Astrocyte (in vitro differentiated cells and primary cell): ENCODE measurements at regions not wholly inside any gene's neighbourhood (a gene's known extent, or its start where the extent isn't known, plus 50 kb on each side); places are given as distances from the start of the nearest gene placed in this dataset.

Experiments
- DNase-seq: peaks from one replicate; pipeline ENCODE4 v3.0.0-alpha.2; 2010; ENCODE audit warnings: low read depth
- FAIRE-seq: peaks from 2 replicates; lab custom pipeline; 2011; peaks lifted over from hg19 to GRCh38; lab: Jason Lieb, UNC
- H2AFZ ChIP-seq: 2 replicates; pipeline ENCODE4 v1.6.0; 2012; ENCODE audit warnings: low read depth, low read length, inconsistent platforms
- H3K27ac ChIP-seq: 2 replicates; pipeline ENCODE4 v1.5.1; 2011; ENCODE audit warnings: low read depth, low read length, inconsistent platforms
- H3K27me3 ChIP-seq: 2 replicates; pipeline ENCODE4 v1.6.0; 2011; ENCODE audit warnings: low read length, inconsistent platforms; ENCODE audit not compliant: insufficient read depth
- H3K36me3 ChIP-seq: 2 replicates; pipeline ENCODE4 v1.5.1; 2011; ENCODE audit warnings: low read length, inconsistent platforms; ENCODE audit not compliant: insufficient read depth
- H3K4me1 ChIP-seq: 2 replicates; pipeline ENCODE4 v1.5.1; 2011; ENCODE audit warnings: low read length, inconsistent platforms; ENCODE audit not compliant: insufficient read depth
- H3K4me2 ChIP-seq: 2 replicates; pipeline ENCODE4 v1.6.0; 2012; ENCODE audit warnings: low read length, inconsistent platforms
- H3K4me3 ChIP-seq: 2 replicates; pipeline ENCODE4 v1.5.1; 2011; ENCODE audit warnings: low read depth, mild to moderate bottlenecking, low read length, inconsistent platforms; ENCODE audit not compliant: insufficient read depth
- H3K79me2 ChIP-seq: 2 replicates; pipeline ENCODE4 v1.6.0; 2012; ENCODE audit warnings: mild to moderate bottlenecking, low read length, inconsistent platforms; ENCODE audit not compliant: insufficient read depth
- H3K9ac ChIP-seq: 2 replicates; pipeline ENCODE4 v1.6.0; 2012; ENCODE audit warnings: mild to moderate bottlenecking, low read length, inconsistent platforms
- H3K9me3 ChIP-seq: 2 replicates; pipeline ENCODE4 v1.5.1; 2012; ENCODE audit warnings: low read depth, mild to moderate bottlenecking, low read length, inconsistent platforms; ENCODE audit not compliant: insufficient read depth
- H4K20me1 ChIP-seq: 2 replicates; pipeline ENCODE4 v1.6.0; 2012; ENCODE audit warnings: low read length, inconsistent platforms; ENCODE audit not compliant: insufficient read depth
- H3K27ac Mint-ChIP-seq: one replicate; pipeline ENCODE4 v1.8.0; 2021; ENCODE audit warnings: mild to moderate bottlenecking, mixed read lengths; ENCODE audit not compliant: unreplicated experiment
- H3K27me3 Mint-ChIP-seq: one replicate; pipeline ENCODE4 v1.8.0; 2021; ENCODE audit warnings: low read depth, mixed read lengths; ENCODE audit not compliant: unreplicated experiment
- H3K36me3 Mint-ChIP-seq: one replicate; pipeline ENCODE4 v1.8.0; 2021; ENCODE audit warnings: low read depth, mixed read lengths; ENCODE audit not compliant: unreplicated experiment
- H3K4me1 Mint-ChIP-seq: one replicate; pipeline ENCODE4 v1.8.0; 2021; ENCODE audit warnings: low read depth, mixed read lengths; ENCODE audit not compliant: unreplicated experiment
- H3K4me3 Mint-ChIP-seq: one replicate; pipeline ENCODE4 v1.8.0; 2021; ENCODE audit warnings: mild to moderate bottlenecking, moderate library complexity, mixed read lengths; ENCODE audit not compliant: unreplicated experiment
- H3K9me3 Mint-ChIP-seq: one replicate; pipeline ENCODE4 v1.8.0; 2021; ENCODE audit warnings: mild to moderate bottlenecking, mixed read lengths; ENCODE audit not compliant: unreplicated experiment
- CTCF ChIP-seq: IDR thresholded peaks from 2 replicates; pipeline ENCODE4 v1.5.1; 2011; ENCODE audit warnings: low read depth, mild to moderate bottlenecking, inconsistent platforms, low read length, moderate library complexity; ENCODE audit not compliant: insufficient read depth
- EZH2 ChIP-seq: IDR thresholded peaks from 2 replicates; pipeline ENCODE4 v1.6.1; 2012; ENCODE audit warnings: mild to moderate bottlenecking, low read length, inconsistent platforms; ENCODE audit not compliant: insufficient read depth

DNA sequence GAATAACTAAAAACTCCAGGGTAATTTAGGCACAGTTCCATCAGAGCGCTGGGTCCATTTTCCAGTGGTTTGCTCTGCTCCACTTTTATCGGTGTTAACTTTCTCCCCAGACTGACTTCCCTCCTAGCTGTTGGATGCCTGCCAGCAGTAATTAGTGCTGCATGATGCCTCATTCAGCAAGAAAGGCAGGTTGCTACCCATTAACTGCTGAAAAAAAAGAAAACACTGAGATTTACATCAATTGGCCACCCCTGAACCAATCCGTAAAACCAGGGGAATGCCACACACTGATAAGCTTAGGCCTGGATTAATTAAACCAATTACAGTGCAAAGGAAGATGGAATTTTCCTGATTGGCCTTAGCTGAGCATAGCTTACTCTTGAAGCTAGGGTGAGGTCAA is 182.4 kb upstream of the CXXC4 start:
- peaks cover 9% of the 10 kb centered on the region for H3K4me1 Mint-ChIP-seq
- no peaks in the 10 kb centered on the region for H3K9me3 ChIP-seq
- no peaks in the 10 kb centered on the region for H4K20me1 ChIP-seq
- no peak overlapping the region for H3K4me3 Mint-ChIP-seq
- DNase-seq (peak; percentile 21), FAIRE-seq (no peak)
- H3K27me3 ChIP-seq = no peaks in the 10 kb centered on the region
- TF ChIP-seq CTCF = no peak
- H3K27me3 Mint-ChIP-seq = no peaks in the 10 kb centered on the region
- no peak overlapping the region for H2AFZ ChIP-seq
- H3K4me2 ChIP-seq = no peak overlapping the region
- H3K4me1 ChIP-seq = no peaks in the 10 kb centered on the region
- H3K36me3 ChIP-seq = no peaks in the 10 kb centered on the region
- no peak overlapping the region for H3K27ac ChIP-seq
- H3K79me2 ChIP-seq = no peaks in the 10 kb centered on the region
- H3K36me3 Mint-ChIP-seq = no peaks in the 10 kb centered on the region
- H3K9ac ChIP-seq = no peak overlapping the region
- no peak overlapping the region for H3K4me3 ChIP-seq
- H3K9me3 Mint-ChIP-seq = no peaks in the 10 kb centered on the region
- H3K27ac Mint-ChIP-seq = no peak overlapping the region

DNA sequence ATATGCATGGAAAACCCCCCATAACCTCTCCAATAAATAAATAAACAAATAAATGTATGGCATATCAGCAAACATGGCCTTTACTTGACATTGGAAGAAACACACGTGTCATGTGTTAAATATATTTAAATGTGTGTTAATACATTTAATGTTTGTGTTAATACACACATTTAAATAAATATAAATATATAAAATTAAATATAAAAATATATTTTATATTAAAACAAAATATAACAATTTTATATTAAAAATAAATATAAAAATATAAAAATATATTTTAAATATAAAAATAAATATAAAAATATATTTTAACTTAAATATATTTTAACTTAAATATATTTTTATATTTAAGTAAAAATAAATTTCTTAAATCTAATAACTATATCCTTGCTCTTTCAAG is 187.6 kb upstream of the CXXC4 start:
- no peaks in the 10 kb centered on the region for H3K4me1 ChIP-seq
- Mint-ChIP-seq H3K27ac (no peak overlapping the region), H3K36me3 (no peaks in the 10 kb centered on the region), H3K4me1 (peaks cover 9% of the 10 kb centered on the region), H3K4me3 (no peak overlapping the region), H3K9me3 (peaks cover 2% of the 10 kb centered on the region), H3K27me3 (no peaks in the 10 kb centered on the region)
- H3K27ac ChIP-seq = no peak overlapping the region
- FAIRE-seq (no peak), DNase-seq (no peak)
- TF ChIP-seq EZH2 (no peak), CTCF (no peak)
- H3K79me2 ChIP-seq = no peaks in the 10 kb centered on the region
- H3K27me3 ChIP-seq = no peaks in the 10 kb centered on the region
- no peak overlapping the region for H3K9ac ChIP-seq
- no peaks in the 10 kb centered on the region for H3K36me3 ChIP-seq
- no peak overlapping the region for H3K4me2 ChIP-seq
- no peak overlapping the region for H3K4me3 ChIP-seq
- H3K9me3 ChIP-seq = no peaks in the 10 kb centered on the region
- no peak overlapping the region for H2AFZ ChIP-seq
- H4K20me1 ChIP-seq = no peaks in the 10 kb centered on the region

DNA sequence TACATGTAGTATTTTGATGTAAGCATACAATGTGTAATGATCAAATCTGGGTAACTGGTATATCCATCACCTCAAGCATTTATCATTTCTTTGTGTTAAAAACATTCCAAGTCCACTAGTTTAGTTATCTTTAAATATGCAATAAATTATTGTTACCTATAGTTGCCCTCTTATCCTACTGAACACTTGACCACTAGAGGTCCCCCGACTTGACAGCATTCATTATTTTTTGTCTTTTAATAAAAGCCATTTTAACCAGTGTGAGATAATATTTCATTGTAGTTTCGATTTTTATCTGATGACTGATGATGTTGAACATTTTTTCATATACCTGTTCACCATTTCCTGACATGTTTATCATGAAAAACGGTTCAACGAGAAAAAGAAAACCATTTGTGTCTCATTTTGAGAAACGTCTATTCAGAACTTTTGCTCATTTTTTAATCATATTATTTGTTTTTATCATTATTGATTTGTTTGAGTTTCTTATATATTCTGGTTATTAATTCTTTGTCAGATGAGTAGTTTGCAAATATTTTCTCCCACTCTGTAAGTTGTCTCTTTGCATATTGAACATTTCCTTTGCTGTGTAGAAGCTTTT is 199.0 kb upstream of the CXXC4 start:
- Histone ChIP-seq H4K20me1 (no peaks in the 10 kb centered on the region), H3K4me1 (no peaks in the 10 kb centered on the region), H3K9ac (no peak overlapping the region), H3K79me2 (no peaks in the 10 kb centered on the region), H3K27ac (no peak overlapping the region), H2AFZ (no peak overlapping the region), H3K9me3 (no peaks in the 10 kb centered on the region), H3K4me2 (no peak overlapping the region), H3K4me3 (no peak overlapping the region), H3K27me3 (no peaks in the 10 kb centered on the region), H3K36me3 (no peaks in the 10 kb centered on the region)
- Mint-ChIP-seq H3K36me3 (no peaks in the 10 kb centered on the region), H3K27me3 (no peaks in the 10 kb centered on the region), H3K9me3 (no peaks in the 10 kb centered on the region), H3K27ac (no peak overlapping the region), H3K4me3 (no peak overlapping the region), H3K4me1 (peaks cover 7% of the 10 kb centered on the region)
- TF ChIP-seq CTCF (peak; percentile 32), EZH2 (no peak)
- no peak for DNase-seq
- no peak for FAIRE-seq
